Hepatocyte (in vitro differentiated cells): ENCODE measurements at regions not wholly inside any gene's neighbourhood (a gene's known extent, or its start where the extent isn't known, plus 50 kb on each side); places are given as distances from the start of the nearest gene placed in this dataset.

Experiments used
- EZH2 ChIP-seq: fragments of 200-600 bp; sonication (generic); IDR thresholded peaks from 2 replicates; pipeline ENCODE4 v1.6.1; 2016; ENCODE audit warnings: antibody characterized with exemption, mild to moderate bottlenecking, borderline replicate concordance
- EZH2phosphoT487 ChIP-seq: fragments of 200-600 bp; sonication (generic); IDR thresholded peaks from one replicate; pipeline ENCODE4 v1.6.1; 2018; ENCODE audit warnings: antibody characterized with exemption, mild to moderate bottlenecking, low read depth, moderate library complexity; ENCODE audit not compliant: unreplicated experiment, severe bottlenecking
- TF ChIP-seq, protein P1 (sequence below): fragments of 200-600 bp; sonication (generic); IDR thresholded peaks from 2 replicates; pipeline ENCODE4 v1.5.1; 2016; ENCODE audit warnings: antibody characterized with exemption, mild to moderate bottlenecking; ENCODE audit not compliant: poor library complexity

DNA sequence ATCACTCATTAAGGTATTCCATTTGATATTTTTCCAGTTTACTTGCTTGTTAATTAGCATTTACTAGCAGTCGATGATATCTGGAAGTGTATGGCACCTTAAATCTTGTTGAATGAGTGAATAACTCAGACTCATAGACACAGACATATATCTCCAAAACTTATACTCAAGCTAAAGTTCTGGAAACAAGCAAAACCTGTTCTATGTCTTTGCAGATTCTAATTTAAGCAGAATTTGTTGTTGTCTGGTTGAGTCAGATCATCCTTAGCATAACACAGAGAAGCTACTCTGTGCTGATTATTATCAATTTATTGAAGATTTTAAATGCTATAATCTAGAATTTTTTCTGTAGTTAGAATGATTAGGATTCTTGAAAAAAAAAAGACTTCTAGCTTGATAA is 296.2 kb downstream of the MDFIC start:
- TF ChIP-seq EZH2 (no peak), EZH2phosphoT487 (no peak)
- TF ChIP-seq, protein P1, sequence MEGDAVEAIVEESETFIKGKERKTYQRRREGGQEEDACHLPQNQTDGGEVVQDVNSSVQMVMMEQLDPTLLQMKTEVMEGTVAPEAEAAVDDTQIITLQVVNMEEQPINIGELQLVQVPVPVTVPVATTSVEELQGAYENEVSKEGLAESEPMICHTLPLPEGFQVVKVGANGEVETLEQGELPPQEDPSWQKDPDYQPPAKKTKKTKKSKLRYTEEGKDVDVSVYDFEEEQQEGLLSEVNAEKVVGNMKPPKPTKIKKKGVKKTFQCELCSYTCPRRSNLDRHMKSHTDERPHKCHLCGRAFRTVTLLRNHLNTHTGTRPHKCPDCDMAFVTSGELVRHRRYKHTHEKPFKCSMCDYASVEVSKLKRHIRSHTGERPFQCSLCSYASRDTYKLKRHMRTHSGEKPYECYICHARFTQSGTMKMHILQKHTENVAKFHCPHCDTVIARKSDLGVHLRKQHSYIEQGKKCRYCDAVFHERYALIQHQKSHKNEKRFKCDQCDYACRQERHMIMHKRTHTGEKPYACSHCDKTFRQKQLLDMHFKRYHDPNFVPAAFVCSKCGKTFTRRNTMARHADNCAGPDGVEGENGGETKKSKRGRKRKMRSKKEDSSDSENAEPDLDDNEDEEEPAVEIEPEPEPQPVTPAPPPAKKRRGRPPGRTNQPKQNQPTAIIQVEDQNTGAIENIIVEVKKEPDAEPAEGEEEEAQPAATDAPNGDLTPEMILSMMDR: no peak
